DOHH2 (cell line): ENCODE measurements at regions not wholly inside any gene's neighbourhood (a gene's known extent, or its start where the extent isn't known, plus 50 kb on each side); places are given as distances from the start of the nearest gene placed in this dataset.

Source experiments
- EZH2phosphoT487 ChIP-seq: fragments of 200-600 bp; sonication (generic); IDR thresholded peaks from 2 replicates; pipeline ENCODE4 v1.6.1; 2017; ENCODE audit warnings: borderline replicate concordance, mild to moderate bottlenecking, antibody characterized with exemption, low read length, moderate library complexity, mixed read lengths
- TF ChIP-seq, protein P1 (sequence below): fragments of 200-600 bp; sonication (generic); IDR thresholded peaks from one replicate; pipeline ENCODE4 v1.5.1; 2014; ENCODE audit warnings: antibody characterized with exemption, mild to moderate bottlenecking, low read depth, low read length; ENCODE audit not compliant: poor library complexity, severe bottlenecking

DNA sequence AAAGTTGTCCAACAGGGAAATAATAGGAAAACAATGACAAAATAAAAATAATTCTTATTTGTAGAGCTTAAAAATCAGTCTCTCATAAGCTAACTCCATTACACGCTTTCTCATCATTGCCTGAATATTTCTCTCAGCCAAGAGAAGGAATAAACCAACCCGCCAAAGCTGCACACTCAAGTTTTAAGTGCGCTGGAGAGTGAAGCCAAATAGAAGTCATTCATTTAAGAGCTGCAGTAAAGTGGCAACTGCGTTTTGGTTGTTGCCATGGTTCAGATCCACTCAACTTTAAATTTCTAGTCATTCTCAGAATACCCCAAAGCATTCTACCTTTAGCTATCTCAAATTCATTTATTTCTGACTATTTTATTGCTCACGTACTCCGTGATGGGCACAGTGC lies 230.7 kb downstream of the CBLN4 start:
- TF ChIP-seq, protein P1, sequence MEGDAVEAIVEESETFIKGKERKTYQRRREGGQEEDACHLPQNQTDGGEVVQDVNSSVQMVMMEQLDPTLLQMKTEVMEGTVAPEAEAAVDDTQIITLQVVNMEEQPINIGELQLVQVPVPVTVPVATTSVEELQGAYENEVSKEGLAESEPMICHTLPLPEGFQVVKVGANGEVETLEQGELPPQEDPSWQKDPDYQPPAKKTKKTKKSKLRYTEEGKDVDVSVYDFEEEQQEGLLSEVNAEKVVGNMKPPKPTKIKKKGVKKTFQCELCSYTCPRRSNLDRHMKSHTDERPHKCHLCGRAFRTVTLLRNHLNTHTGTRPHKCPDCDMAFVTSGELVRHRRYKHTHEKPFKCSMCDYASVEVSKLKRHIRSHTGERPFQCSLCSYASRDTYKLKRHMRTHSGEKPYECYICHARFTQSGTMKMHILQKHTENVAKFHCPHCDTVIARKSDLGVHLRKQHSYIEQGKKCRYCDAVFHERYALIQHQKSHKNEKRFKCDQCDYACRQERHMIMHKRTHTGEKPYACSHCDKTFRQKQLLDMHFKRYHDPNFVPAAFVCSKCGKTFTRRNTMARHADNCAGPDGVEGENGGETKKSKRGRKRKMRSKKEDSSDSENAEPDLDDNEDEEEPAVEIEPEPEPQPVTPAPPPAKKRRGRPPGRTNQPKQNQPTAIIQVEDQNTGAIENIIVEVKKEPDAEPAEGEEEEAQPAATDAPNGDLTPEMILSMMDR: no peak
- no peak for TF ChIP-seq EZH2phosphoT487
